GM12878 (cell line): ENCODE measurements at regions not wholly inside any gene's neighbourhood (a gene's known extent, or its start where the extent isn't known, plus 50 kb on each side); places are given as distances from the start of the nearest gene placed in this dataset.

Source experiments
- ATAC-seq: fragments of 200-7000 bp; cut with Tn5 transposase; 3 replicates; pipeline ENCODE4 v1.9.1; 2020; ENCODE audit warnings: mild to moderate bottlenecking, moderate library complexity
- BruUV-seq: library from RNA; stranded (reverse); fragments of 400-500 nt; replicated peaks from 2 replicates; lab custom pipeline; 2021; lab: Mats Ljungman, UMichigan
- CTCF ChIA-PET: fragments of 300-600 bp; sonication (Branson Sonifier 250); formaldehyde crosslinking; extraction: SDS; loops from one replicate; lab custom pipeline; 2021; ENCODE audit warnings: inconsistent platforms; lab: Yijun Ruan, JAX
- POLR2A ChIA-PET: fragments of 350-600 bp; formaldehyde crosslinking; extraction: SDS; loops from one replicate; lab custom pipeline; 2021; ENCODE audit warnings: inconsistent platforms; lab: Charles Lee
- RAD21 ChIA-PET: fragments of 300-600 bp; sonication (Branson Sonifier 250); formaldehyde crosslinking; loops from one replicate; lab custom pipeline; 2023; ENCODE audit warnings: antibody characterized with exemption; ENCODE audit not compliant: unreplicated experiment; lab: Charles Lee
- SMC1A ChIA-PET: fragments of 300-600 bp; sonication (Branson Sonifier 250); formaldehyde crosslinking; loops from one replicate; lab custom pipeline; 2023; ENCODE audit not compliant: unreplicated experiment, uncharacterized antibody; lab: Charles Lee
- DNase-seq: peaks from one replicate; pipeline ENCODE4 v3.0.0-alpha.2; 2011; ENCODE audit warnings: low read depth, low spot score
- FAIRE-seq: peaks from 3 replicates; lab custom pipeline; 2011; peaks lifted over from hg19 to GRCh38; lab: Jason Lieb, UNC
- H2AFZ ChIP-seq: 2 replicates; pipeline ENCODE4 v1.6.0; 2011; ENCODE audit warnings: low read depth, low read length, control low read depth; ENCODE audit not compliant: control insufficient read depth
- H3K27ac ChIP-seq: 2 replicates; pipeline ENCODE4 v1.5.1; 2011; ENCODE audit warnings: control low read depth; ENCODE audit not compliant: control insufficient read depth, insufficient read depth
- H3K27me3 ChIP-seq, 2 experiments: replicated peaks in 1 of 2; 2 replicates each; pipeline versions ENCODE4 v1.6.0 to v1.6.1; 2011; ENCODE audit warnings: low read length in 1 of 2; ENCODE audit not compliant: control insufficient read depth in 2 of 2, insufficient read depth in 2 of 2
- H3K36me3 ChIP-seq, 2 experiments: 2 replicates each; pipeline ENCODE4 v1.5.1; 2011; ENCODE audit warnings: low read length in 1 of 2; ENCODE audit not compliant: control insufficient read depth in 2 of 2, insufficient read depth in 2 of 2
- H3K4me1 ChIP-seq: 2 replicates; pipeline ENCODE4 v1.6.1; 2011; ENCODE audit warnings: mild to moderate bottlenecking, low read length, moderate library complexity, mixed read lengths; ENCODE audit not compliant: control insufficient read depth, insufficient read depth
- H3K4me2 ChIP-seq: 2 replicates; pipeline ENCODE4 v1.6.0; 2011; ENCODE audit warnings: control low read depth; ENCODE audit not compliant: control insufficient read depth, insufficient read depth
- H3K4me3 ChIP-seq: fragments of 200-600 bp; sonication (generic); 2 replicates; pipeline ENCODE4 v1.5.1; 2016
- H3K79me2 ChIP-seq: 2 replicates; pipeline ENCODE4 v1.6.0; 2011; ENCODE audit warnings: low read length; ENCODE audit not compliant: control insufficient read depth, insufficient read depth
- H3K9ac ChIP-seq: 2 replicates; pipeline ENCODE4 v1.8.0; 2011; ENCODE audit warnings: low read length, control low read depth, mixed read lengths; ENCODE audit not compliant: control insufficient read depth, insufficient read depth
- H3K9me3 ChIP-seq: replicated peaks from 3 replicates; pipeline ENCODE4 v1.5.1; 2011; ENCODE audit warnings: mild to moderate bottlenecking, low read length; ENCODE audit not compliant: control insufficient read depth, insufficient read depth
- H4K20me1 ChIP-seq: 2 replicates; pipeline ENCODE4 v1.6.0; 2011; ENCODE audit not compliant: control insufficient read depth, insufficient read depth
- ATF2 ChIP-seq: IDR thresholded peaks from 2 replicates; pipeline ENCODE4 v1.6.1; 2012; ENCODE audit warnings: low read length, inconsistent platforms
- EGR1 ChIP-seq, 2 experiments: IDR thresholded peaks; 1 replicate in 1 of 2; 2 replicates in 1 of 2; pipeline ENCODE4 v1.6.1; 2011 to 2012; ENCODE audit warnings: low read depth in 2 of 2, low read length in 2 of 2, borderline replicate concordance in 1 of 2, mild to moderate bottlenecking in 1 of 2, moderate library complexity in 1 of 2
- NFXL1 ChIP-seq: fragments of 450-650 bp; IDR thresholded peaks from 2 replicates; pipeline ENCODE4 v1.6.1; 2017; ENCODE audit warnings: antibody characterized with exemption, mild to moderate bottlenecking, borderline replicate concordance
- PAX5 ChIP-seq: IDR thresholded peaks from 2 replicates; pipeline ENCODE4 v1.6.1; 2011; ENCODE audit warnings: low read depth, low read length, borderline replicate concordance
- PKNOX1 ChIP-seq: fragments of 450-650 bp; IDR thresholded peaks from 2 replicates; pipeline ENCODE4 v1.6.1; 2016; ENCODE audit warnings: mild to moderate bottlenecking
- POLR2AphosphoS2 ChIP-seq: IDR thresholded peaks from 2 replicates; pipeline ENCODE4 v1.6.1; 2011; ENCODE audit warnings: low read depth, mild to moderate bottlenecking, low read length, improper control_type of control experiment, moderate library complexity
- RELB ChIP-seq: fragments of 450-650 bp; IDR thresholded peaks from 2 replicates; pipeline ENCODE4 v1.6.1; 2017; ENCODE audit warnings: low read depth, mild to moderate bottlenecking, moderate library complexity
- SP1 ChIP-seq: IDR thresholded peaks from one replicate; pipeline ENCODE4 v1.6.1; 2011; ENCODE audit warnings: low read depth, low read length
- ZBED1 ChIP-seq: IDR thresholded peaks from 2 replicates; pipeline ENCODE4 v1.6.1; 2016; ENCODE audit warnings: borderline replicate concordance
- WGBS: methylation state at CpG from one replicate; pipeline ENCODE4 v1.1.6; 2016; ENCODE audit warnings: low lambda C conversion rate; ENCODE audit not compliant: insufficient replicate concordance, insufficient coverage; ENCODE audit errors: missing lambda C conversion rate; 5-methylcytosine and 5-hydroxymethylcytosine counted together
- in situ Hi-C: fragments of 300-500 bp; cut with MboI; formaldehyde crosslinking; loops from 9 replicates; pipeline ENCODE4 v1.14.3; 2018; ENCODE audit warnings: mixed read lengths
- intact Hi-C: fragments of 100-400 bp; cut with micrococcal nuclease; formaldehyde crosslinking; loops from one replicate; pipeline ENCODE4 v1.14.2; 2022; ENCODE audit not compliant: unreplicated experiment

DNA sequence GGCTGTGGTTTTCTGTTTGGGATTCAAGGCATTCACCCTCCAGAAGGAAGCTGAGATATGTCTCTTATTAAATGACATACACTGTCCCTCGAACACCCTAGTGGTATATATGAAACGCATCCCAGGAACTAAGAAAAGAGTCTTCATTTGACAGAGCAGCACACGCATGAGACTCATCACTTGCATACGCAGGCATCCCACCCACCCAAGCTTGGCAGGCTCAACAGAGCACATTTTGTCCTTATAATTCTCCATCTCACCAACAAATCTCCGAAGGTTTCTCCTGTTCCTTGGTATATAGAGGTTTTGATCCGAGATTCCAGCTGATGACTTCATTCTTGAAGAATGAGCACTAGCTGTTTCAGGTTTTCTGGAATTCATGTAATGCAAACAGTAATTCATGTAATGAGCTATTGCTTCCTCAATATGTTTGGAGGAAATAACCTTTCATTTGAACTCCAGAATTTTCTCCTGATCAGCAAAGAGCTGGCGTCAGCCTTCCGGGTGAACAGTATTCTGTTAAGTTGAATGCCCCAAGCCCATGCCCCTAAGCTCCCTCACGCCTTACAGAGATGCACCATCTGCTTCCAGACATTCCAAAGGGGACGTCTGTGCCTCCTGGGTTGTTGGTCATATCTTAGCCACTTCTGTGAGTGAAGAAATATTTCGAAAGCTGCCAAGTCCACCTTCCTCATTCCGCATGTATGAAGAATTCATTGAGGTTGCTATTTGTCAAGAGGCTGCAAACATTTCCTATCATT is 66.0 kb upstream of the CDH4 start (continued):
- TF ChIP-seq RELB (no peak), ATF2 (no peak), PKNOX1 (no peak)

DNA sequence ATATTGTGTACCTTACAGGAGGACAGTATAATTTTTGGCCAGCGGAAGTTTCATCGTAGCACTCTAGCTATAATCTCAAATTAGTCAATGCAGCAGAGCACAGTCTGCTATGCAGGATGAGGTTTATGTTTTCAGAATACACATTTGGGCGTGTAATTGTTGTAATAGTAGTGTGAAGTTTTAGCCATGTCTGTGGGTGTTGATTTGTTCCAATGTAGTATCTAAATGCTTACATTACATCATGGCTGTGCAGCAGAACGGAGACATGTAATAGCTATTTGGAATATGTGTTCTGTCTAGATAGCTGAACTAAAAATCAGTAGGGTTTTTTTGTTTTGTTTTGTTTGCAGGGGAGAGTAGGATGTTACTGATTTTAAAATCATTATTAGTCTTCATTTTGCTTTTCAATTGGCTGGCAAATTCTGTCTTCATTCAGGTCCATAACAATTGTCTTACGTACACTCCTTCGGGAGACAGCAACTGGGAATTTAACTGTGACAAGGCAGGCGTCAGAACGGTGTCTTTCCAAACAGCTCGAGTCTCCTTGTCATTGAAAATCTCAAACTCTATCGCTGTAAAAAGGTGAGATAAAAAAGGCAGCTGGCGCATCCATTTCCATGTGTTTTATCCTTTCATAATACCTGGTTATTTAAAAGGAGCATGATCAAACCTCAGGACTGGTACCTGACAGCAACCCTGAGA is 65.1 kb upstream of the CDH4 start:
- ChIA-PET RAD21 (no interaction called here), POLR2A (no interaction called here)
- BruUV-seq = no TSS peak
- intact Hi-C loops = no loop called here
- Histone ChIP-seq H3K9me3 (no peaks in the 10 kb centered on the region), H3K27ac (no peak overlapping the region), H3K27me3 (no peaks in the 10 kb centered on the region), H3K4me2 (no peak overlapping the region), H2AFZ (no peak overlapping the region), H3K79me2 (no peaks in the 10 kb centered on the region), H3K4me3 (no peak overlapping the region), H4K20me1 (no peaks in the 10 kb centered on the region), H3K4me1 (no peaks in the 10 kb centered on the region), H3K9ac (no peak overlapping the region)
- 66% methylated on average over 11 of the region's 11 CpGs for WGBS
- DNase-seq (no peak), FAIRE-seq (no peak)
- TF ChIP-seq ZBED1 (no peak), EGR1 (IDR thresholded peaks at IDR 0.05; ENCODE audit: borderline replicate concordance in 1 of 2, low read depth in 2 of 2, low read length in 2 of 2) (no peak), NFXL1 (no peak), PAX5 (no peak), SP1 (no peak), POLR2AphosphoS2 (no peak)
- TF ChIP-seq, all 136 proteins: peak for 0
- in situ Hi-C loops = no loop called here
- no peak for ATAC-seq
- SMC1A ChIA-PET = no interaction called here
- no peaks in the 10 kb centered on the region for H3K36me3 ChIP-seq
- CTCF ChIA-PET = no interaction called here
